Right lobe of liver (tissue), 4 donors: ENCODE measurements at regions not wholly inside any gene's neighbourhood (a gene's known extent, or its start where the extent isn't known, plus 50 kb on each side); places are given as distances from the start of the nearest gene placed in this dataset.
"Not testable (repeated sequence)": the region's sequence is repeated elsewhere in the genome, so short reads cannot be mapped to it uniquely, and the experiment has no call there.

Source experiments
- CTCF ChIP-seq, 4 donors: fragments of 200-600 bp in 3 of 4; fragments of 450-650 bp in 1 of 4; IDR thresholded peaks; one replicate each; pipeline versions ENCODE4 v1.5.1 to v1.8.0; 2016 to 2022; ENCODE audit warnings: antibody characterized with exemption in 4 of 4, mild to moderate bottlenecking in 2 of 4
- POLR2A ChIP-seq: fragments of 450-650 bp; IDR thresholded peaks from one replicate; pipeline ENCODE4 v1.6.1; 2017; ENCODE audit warnings: antibody characterized with exemption, mild to moderate bottlenecking
- donor health status: DM: no; HTN: no; CAD: no.
- donor health status: DM: no; HTN: no; CAD: no.
- donor health status: DM: no; HTN: yes; CAD: no.

GRCh38 chr3:145927736-145928135, 233.2 kb downstream of the PLOD2 start:
- TF ChIP-seq POLR2A; CTCF (IDR thresholded peaks at IDR 0.05): not testable (repeated sequence)
